KMS-11 (cell line): ENCODE measurements at regions not wholly inside any gene's neighbourhood (a gene's known extent, or its start where the extent isn't known, plus 50 kb on each side); places are given as distances from the start of the nearest gene placed in this dataset.

Experiments used
- H2AFZ ChIP-seq: fragments of 200-600 bp; sonication (generic); 2 replicates; pipeline ENCODE4 v1.6.1; 2016; ENCODE audit warnings: antibody characterized with exemption, mixed run types, low read depth
- H3K27ac ChIP-seq: fragments of 200-600 bp; sonication (generic); 2 replicates; pipeline ENCODE4 v1.6.1; 2016; ENCODE audit warnings: mild to moderate bottlenecking, mixed run types
- H3K27me3 ChIP-seq: fragments of 200-600 bp; sonication (generic); 2 replicates; pipeline ENCODE4 v1.6.1; 2017; ENCODE audit warnings: mild to moderate bottlenecking, low read depth, mixed run types, moderate library complexity; ENCODE audit not compliant: insufficient read depth
- H3K36me3 ChIP-seq: fragments of 200-600 bp; sonication (generic); 2 replicates; pipeline ENCODE4 v1.6.1; 2017; ENCODE audit warnings: mild to moderate bottlenecking, mixed run types; ENCODE audit not compliant: insufficient read depth
- H3K4me1 ChIP-seq: fragments of 200-600 bp; sonication (generic); 2 replicates; pipeline ENCODE4 v1.6.1; 2016; ENCODE audit warnings: mild to moderate bottlenecking, low read depth, mixed run types; ENCODE audit not compliant: poor library complexity, severe bottlenecking
- H3K4me2 ChIP-seq: fragments of 200-600 bp; sonication (generic); 2 replicates; pipeline ENCODE4 v1.7.0; 2016; ENCODE audit warnings: mild to moderate bottlenecking, mixed run types
- H3K4me3 ChIP-seq: fragments of 200-600 bp; sonication (generic); IDR thresholded peaks from 2 replicates; pipeline ENCODE4 v1.6.1; 2017; ENCODE audit warnings: low read depth, low read length, mixed read lengths; ENCODE audit not compliant: insufficient read depth
- H3K79me2 ChIP-seq: fragments of 200-600 bp; sonication (generic); 2 replicates; pipeline ENCODE4 v1.6.1; 2016; ENCODE audit warnings: low read depth, mixed run types; ENCODE audit not compliant: insufficient read depth
- H3K9ac ChIP-seq: fragments of 200-600 bp; sonication (generic); 2 replicates; pipeline ENCODE4 v1.6.1; 2016; ENCODE audit warnings: mild to moderate bottlenecking, mixed run types
- H4K20me1 ChIP-seq: fragments of 200-600 bp; sonication (generic); 2 replicates; pipeline ENCODE4 v1.6.1; 2016; ENCODE audit warnings: mild to moderate bottlenecking, mixed run types; ENCODE audit not compliant: insufficient read depth
- TF ChIP-seq, protein P1 (sequence below): fragments of 200-600 bp; sonication (generic); conservative IDR thresholded peaks from 2 replicates; pipeline ENCODE4 v1.6.1; 2017; ENCODE audit warnings: low read depth, mild to moderate bottlenecking, antibody characterized with exemption, low read length, moderate library complexity, mixed read lengths

- TF ChIP-seq, protein P1, sequence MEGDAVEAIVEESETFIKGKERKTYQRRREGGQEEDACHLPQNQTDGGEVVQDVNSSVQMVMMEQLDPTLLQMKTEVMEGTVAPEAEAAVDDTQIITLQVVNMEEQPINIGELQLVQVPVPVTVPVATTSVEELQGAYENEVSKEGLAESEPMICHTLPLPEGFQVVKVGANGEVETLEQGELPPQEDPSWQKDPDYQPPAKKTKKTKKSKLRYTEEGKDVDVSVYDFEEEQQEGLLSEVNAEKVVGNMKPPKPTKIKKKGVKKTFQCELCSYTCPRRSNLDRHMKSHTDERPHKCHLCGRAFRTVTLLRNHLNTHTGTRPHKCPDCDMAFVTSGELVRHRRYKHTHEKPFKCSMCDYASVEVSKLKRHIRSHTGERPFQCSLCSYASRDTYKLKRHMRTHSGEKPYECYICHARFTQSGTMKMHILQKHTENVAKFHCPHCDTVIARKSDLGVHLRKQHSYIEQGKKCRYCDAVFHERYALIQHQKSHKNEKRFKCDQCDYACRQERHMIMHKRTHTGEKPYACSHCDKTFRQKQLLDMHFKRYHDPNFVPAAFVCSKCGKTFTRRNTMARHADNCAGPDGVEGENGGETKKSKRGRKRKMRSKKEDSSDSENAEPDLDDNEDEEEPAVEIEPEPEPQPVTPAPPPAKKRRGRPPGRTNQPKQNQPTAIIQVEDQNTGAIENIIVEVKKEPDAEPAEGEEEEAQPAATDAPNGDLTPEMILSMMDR, result no peak
- H2AFZ ChIP-seq, result no peak overlapping the region
- H3K4me3 ChIP-seq, result no peak overlapping the region
- H3K4me1 ChIP-seq, result no peaks in the 10 kb centered on the region
- H3K36me3 ChIP-seq, result no peaks in the 10 kb centered on the region
- no peak overlapping the region for H3K27ac ChIP-seq
- H3K79me2 ChIP-seq, result no peaks in the 10 kb centered on the region
- no peaks in the 10 kb centered on the region for H4K20me1 ChIP-seq
- no peak overlapping the region for H3K9ac ChIP-seq
- no peak overlapping the region for H3K4me2 ChIP-seq
- H3K27me3 ChIP-seq, result peaks cover 81% of the 10 kb centered on the region
Measured at GRCh38 chr1:2929335-2929734, 91.9 kb upstream of the ACTRT2 start.

DNA sequence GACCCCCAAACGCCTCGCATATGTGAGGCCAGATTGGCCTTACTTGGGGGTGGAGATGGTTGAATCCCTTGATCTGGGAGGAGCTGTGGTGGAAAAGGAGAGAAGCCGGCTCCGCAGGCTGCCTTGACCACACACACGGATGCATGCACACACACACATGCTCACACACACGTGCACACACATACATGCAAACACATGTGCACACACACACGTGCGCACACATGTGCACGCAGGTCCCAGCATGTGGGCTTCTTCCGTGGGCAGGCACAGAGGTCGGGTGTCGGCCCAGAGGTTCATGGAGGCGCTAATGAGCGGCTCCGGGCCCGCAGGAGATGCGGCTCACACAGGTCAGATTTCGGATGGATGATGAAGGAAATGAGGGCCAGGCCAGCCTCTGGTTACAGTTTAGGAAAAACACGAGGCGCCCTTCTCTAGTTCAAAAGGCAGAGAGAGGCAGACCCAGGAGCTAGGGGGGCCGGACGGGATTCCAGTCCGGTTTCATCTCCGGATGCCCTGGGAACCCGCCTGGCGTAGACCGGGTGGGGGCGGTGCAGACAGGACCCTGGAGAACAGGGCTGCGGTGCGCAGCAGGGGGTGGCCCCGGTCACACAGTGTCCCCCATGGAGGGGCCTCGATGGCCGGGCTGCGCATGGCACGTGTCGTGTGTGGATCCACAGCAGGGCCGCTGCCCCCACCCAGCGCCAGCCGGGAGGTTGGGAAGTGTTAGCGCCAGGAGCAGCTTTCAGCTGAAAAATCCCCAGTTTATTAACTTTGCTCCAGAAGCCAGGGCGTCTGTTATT, 91.1 kb upstream of the ACTRT2 start:
- H3K9ac ChIP-seq, result no peak overlapping the region
- H3K79me2 ChIP-seq, result no peaks in the 10 kb centered on the region
- no peak overlapping the region for H3K27ac ChIP-seq
- peaks cover 80% of the 10 kb centered on the region for H3K27me3 ChIP-seq
- no peak overlapping the region for H3K4me2 ChIP-seq
- H3K36me3 ChIP-seq, result no peaks in the 10 kb centered on the region
- no peak overlapping the region for H2AFZ ChIP-seq
- no peak overlapping the region for H3K4me3 ChIP-seq
- no peaks in the 10 kb centered on the region for H3K4me1 ChIP-seq
- no peaks in the 10 kb centered on the region for H4K20me1 ChIP-seq
- TF ChIP-seq, protein P1, result no peak

GRCh38 chr1:2930913-2931723, 90.1 kb upstream of the ACTRT2 start:
- no peaks in the 10 kb centered on the region for H3K79me2 ChIP-seq
- no peak overlapping the region for H3K4me3 ChIP-seq
- no peak overlapping the region for H2AFZ ChIP-seq
- TF ChIP-seq, protein P1, result no peak
- H3K9ac ChIP-seq, result no peak overlapping the region
- peaks cover 79% of the 10 kb centered on the region for H3K27me3 ChIP-seq
- no peaks in the 10 kb centered on the region for H3K4me1 ChIP-seq
- no peaks in the 10 kb centered on the region for H4K20me1 ChIP-seq
- H3K4me2 ChIP-seq, result no peak overlapping the region
- H3K27ac ChIP-seq, result no peak overlapping the region
- no peaks in the 10 kb centered on the region for H3K36me3 ChIP-seq

DNA sequence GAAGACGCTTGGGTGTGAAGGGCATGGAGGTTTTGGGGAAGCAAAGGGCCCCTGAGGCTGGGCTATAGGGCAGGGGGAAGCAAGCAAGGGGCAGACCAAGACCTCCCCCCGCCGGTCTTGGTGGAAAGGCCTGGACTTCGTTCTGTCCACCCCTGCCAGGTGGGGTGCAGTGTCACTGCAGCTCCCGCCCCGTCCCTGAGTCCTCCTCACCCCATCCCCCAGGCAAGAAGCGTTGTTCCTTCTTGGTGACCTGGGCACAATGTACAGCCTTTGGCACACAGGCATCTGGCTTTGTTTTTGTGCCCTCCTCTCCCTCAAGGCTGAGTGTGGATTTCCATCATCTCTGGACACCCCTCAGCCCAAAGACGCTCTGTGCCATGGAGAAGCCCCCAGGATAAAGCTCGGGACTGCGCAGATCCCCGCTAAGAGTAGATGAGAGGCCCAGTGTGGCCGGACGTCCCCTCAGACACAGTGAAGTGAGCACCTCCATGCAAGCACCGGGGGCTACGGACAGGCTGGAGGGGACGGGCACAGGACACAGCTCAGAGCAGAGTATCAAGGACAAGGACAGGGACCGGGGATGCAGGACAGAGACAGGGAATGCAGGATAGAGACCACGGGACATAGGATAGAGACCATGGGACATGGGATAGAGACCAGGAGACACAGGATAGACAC, 89.4 kb upstream of the ACTRT2 start:
- Histone ChIP-seq H3K4me1 (no peaks in the 10 kb centered on the region), H4K20me1 (no peaks in the 10 kb centered on the region), H3K9ac (no peak overlapping the region), H3K36me3 (no peaks in the 10 kb centered on the region), H3K4me2 (no peak overlapping the region), H2AFZ (no peak overlapping the region), H3K79me2 (no peaks in the 10 kb centered on the region), H3K27ac (no peak overlapping the region), H3K4me3 (no peak overlapping the region), H3K27me3 (peaks cover 84% of the 10 kb centered on the region)
- TF ChIP-seq, protein P1, result no peak
